HG02588 (cell line): ENCODE measurements at regions not wholly inside any gene's neighbourhood (a gene's known extent, or its start where the extent isn't known, plus 50 kb on each side); places are given as distances from the start of the nearest gene placed in this dataset.

Experiments
- ATAC-seq: cut with Tn5 transposase; IDR thresholded peaks from one replicate; pipeline ENCODE4 v1.9.1; 2021; ENCODE audit warnings: mild to moderate bottlenecking, moderate library complexity; ENCODE audit not compliant: unreplicated experiment

DNA sequence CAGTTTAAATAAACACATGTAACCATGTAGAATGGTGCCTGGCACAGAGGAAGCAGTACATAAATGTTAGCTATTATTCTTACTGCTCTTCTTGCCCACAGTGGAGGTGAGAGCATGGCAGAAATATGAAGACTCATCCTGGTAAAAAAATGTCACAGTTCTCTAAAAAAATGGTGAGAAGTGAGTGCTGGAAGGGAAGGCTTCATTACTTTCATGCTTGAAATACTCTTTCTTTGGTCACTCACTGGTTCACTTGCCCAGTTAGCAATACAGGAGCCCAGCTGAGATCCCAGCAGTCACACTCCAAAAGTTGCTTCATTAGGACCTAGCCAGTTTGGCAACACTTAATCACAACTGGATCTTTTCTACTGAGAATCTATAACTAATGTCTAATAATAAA lies 1017.2 kb downstream of the TUSC7 start:
- ATAC-seq, result no peak

GRCh38 chr3:117728226-117728625 lies 1018.6 kb downstream of the TUSC7 start:
- ATAC-seq, result no peak

GRCh38 chr3:117734496-117734895 lies 1024.9 kb downstream of the TUSC7 start:
- ATAC-seq, result no peak

DNA sequence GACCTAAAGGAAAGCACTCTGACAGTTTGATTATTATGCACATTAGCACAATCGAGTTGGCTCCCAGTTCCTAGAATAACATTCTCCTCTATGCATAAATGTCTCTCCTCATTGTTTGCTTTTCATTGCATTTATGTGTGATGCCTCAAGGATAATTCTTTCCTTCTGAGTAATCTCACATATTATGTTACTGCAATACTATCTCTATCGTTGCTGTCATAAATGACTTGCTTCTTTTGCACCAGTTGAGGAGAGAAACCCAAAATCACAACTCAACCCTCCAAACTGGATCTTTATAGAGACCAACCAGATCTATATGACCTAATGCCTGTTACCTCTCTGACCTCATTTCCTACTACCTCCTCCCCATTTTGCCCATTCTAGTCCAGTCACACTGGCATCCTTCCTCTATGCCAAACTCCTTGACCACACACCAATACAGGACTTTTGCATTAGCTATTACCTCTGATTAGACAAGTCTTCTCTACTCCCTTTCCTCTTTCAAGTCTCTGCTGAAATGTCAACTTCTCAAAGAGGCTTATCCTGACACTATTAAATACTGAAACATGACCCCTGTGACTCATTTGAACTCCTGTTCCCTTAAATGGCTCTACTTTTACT lies 1026.0 kb downstream of the TUSC7 start:
- no peak for ATAC-seq

DNA sequence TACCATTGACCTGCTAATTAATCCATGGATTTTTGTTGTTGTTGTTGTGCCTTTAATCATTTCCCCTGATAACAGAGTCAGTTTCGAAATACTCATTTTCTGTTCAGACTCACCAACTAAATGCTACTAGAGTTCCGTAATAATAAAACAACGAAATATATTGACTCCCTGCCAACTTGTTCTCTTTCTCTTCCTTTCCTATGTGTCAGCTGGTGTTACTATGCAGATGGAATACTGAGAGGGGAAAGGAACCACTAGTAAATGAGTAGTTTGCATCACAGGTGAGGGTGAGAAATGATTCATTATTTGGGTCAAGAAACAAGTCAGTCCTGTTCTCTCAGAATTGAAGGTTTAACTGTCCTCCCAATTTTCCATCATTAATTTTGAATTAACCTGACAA lies 1027.3 kb downstream of the TUSC7 start:
- ATAC-seq, result no peak

DNA sequence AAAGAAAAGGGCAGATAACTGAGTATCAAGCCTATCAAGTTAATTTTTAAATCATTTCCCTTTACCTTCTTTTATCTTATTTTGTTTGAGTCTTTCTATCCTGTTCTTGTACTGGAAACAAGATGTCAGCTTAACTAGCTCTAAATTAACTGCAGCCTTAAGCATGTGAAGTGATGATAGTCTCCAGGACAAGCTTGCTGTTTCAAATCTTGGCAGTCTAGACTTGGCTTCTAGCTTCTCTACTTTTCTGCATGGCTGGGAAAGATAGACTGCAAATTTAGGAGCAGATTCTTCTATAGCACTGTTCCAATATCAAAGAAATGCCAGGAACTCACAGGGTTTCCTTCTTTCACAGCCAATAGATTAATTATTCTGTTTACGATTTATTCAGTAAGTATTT lies 1034.4 kb downstream of the TUSC7 start:
- no peak for ATAC-seq

- ATAC-seq, result no peak
Observed at GRCh38 chr3:117744935-117745334, 1035.4 kb downstream of the TUSC7 start.

DNA sequence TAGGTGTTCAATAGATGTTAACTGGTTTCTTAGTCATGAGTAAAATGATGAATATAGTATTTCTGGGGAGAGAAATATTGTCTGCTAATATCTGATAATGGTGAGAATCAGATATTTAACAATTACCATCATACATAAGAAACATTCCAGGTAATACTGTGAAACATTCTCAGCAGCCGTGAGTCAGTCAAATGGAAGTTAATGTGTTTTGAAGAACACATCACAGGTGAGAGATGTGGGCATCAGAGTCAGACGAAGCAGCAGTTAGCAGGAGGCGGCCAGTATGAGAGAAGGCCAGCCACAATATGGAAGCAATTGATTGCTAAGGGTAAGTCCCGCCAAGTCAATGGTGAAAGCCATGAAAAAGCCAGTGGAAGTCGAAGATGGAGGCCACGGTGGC lies 1035.9 kb downstream of the TUSC7 start:
- ATAC-seq, result no peak

- no peak for ATAC-seq
Observed at GRCh38 chr3:117746066-117746465, 1036.5 kb downstream of the TUSC7 start.

- ATAC-seq, result no peak
Observed at GRCh38 chr3:117748131-117748530, 1038.6 kb downstream of the TUSC7 start.

GRCh38 chr3:117750674-117751269 lies 1041.2 kb downstream of the TUSC7 start:
- no peak for ATAC-seq

DNA sequence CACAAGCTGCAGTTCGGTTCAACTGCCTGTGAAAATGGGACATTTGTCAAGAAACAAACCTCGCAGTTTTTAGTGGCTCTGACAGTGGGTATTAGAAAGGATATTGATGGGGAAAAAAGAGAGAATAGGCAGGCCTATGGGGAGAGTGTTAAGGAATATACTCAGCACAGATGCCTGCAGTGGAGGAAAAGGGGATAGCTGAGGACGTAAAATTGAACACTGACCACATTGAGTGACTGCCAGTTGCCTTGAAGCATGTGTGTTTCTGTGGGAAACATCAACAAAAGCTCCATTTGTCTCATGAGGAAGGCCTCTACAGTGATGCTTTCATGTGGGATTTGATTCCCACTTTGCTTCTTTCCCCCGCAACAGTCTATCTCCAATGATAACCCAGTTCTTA lies 1042.1 kb downstream of the TUSC7 start:
- no peak for ATAC-seq

DNA sequence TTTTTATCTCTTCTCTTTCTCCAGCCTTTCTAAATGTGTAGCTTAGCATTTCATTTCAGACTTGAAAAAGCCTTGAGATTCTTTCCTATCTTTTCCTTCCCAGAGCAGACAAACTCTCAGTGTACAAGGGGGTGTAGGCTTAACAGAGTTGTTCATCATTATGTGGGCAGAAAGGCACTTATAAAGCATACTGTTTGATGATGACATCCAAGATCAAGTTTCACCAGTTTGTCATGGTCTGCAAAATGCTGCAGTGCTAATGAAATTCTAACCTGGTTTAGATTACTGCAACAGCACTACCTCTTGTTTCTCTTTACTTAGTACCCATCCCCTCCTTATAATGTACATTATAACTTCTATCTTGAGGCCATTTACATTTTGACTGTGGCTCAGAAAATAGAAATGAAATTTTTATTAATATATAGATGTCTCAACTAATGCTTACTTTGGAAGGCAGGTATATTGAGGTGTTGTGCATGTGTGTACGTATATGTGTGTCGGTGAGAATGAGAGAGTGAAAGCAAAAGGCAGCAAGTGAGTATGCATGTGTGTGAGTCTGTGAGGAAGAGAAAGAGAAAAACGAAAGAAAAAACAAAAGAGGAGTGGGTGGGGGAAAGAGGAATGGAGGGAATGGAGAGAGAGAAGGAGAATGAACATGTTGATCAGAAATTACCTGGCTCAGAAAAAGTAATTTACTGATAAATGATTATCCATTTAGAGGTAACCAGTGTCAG lies 1043.6 kb downstream of the TUSC7 start:
- ATAC-seq, result no peak

GRCh38 chr3:117754058-117754457 lies 1044.5 kb downstream of the TUSC7 start:
- ATAC-seq, result no peak

- ATAC-seq, result no peak
Observed at GRCh38 chr3:117754841-117755240, 1045.3 kb downstream of the TUSC7 start.

- no peak for ATAC-seq
Observed at GRCh38 chr3:117756563-117756962, 1047.0 kb downstream of the TUSC7 start.

DNA sequence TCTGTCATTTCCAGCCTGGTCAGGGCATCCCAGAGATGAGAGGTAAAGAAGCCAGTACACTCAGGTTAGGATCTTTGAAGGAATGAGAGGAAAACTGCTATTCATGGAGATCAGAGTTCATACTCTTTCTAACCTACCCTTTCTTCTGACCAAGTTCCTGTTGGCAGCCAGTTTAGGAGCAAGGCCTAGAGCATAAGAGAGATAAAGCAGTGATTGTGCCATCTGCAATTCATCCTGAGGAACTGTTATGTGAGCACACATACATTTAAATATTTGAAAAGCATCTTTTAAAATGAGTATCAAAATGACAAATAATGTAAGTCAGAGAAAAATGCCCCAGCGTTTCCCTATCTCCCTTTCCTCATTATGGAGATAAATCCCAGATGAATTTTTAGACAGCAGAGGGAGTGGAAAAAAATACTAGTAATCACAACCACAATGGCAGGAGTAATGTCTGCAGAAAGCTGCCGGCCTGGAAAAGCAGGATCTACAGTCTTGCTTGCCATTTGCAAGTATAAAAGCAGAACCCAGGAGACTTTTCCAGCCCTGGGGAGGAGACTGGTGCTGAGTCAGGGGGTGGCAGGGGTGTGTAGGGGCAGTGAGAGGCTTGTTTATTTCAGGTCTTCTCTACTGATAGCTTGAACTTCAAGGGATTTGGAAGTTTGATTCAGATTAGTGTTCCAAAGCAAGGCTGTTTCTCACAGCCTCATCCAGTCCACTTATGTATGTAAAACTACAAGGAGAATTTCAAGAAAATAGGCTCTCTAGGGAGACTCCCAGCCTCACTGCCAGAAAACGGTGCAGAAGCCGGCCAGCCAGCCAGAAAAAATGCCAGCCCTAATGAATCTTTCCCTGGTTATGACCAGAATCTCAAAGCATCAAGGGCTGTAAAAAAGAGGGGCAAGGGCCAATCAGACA lies 1052.4 kb downstream of the TUSC7 start:
- no peak for ATAC-seq

DNA sequence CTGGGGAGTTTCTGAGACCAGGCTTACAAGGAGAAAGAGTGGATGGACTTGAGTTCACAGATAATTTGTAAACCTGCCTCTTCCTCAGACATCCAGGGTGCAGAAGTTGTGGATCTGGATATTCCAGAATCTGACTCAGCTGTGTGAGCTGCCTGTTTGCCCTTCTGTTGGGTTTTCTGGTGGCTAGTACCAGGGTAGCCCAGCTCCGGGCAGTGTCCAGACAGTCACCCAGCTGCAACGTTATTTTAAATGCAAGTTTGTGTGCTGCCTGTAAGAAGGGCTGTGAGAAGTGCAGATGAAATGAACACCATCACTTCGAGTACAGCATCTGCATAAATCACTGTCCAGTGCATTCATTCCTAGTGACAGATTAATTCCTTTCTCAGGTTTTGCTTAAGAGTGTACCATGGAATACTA lies 1053.0 kb downstream of the TUSC7 start:
- no peak for ATAC-seq

DNA sequence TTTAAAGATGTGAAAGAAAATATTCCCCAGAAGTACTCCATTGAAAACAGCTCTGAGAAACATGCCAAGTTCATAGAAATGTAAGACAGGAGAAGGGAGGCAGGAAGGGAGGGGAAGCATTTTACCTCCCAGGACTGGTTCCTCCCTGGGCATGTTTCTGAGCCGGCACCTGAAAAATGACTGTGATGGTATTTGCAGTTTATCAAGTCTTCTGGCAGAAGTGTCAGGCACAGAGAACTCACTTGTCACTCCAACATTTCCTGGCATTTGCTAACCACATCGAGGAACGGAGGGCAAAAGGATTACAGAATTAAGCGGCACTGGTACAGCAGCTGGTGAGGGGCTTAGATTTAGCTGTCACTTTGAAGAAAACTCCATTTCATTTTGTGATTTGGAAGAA lies 1054.0 kb downstream of the TUSC7 start:
- no peak for ATAC-seq

GRCh38 chr3:117768581-117768980 lies 1059.0 kb downstream of the TUSC7 start:
- ATAC-seq, result no peak

DNA sequence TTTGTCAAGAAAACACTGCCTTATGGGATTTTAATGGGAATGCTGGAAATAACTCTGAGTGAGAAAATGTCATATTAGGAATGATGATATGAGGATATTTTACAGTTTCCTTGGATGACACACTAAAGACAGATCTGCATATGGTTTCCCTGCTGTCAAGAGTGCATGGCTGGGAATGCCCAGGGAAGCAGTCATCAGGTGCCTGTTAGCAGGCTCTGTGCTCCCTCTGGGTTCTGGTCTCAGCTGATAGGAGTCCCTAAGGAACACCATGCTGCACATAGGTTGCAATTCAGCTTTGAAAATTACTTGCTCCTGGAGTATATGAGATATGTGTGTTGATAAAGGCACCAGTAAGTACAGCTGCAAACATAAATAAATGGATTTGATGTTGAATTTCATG lies 1064.6 kb downstream of the TUSC7 start:
- ATAC-seq, result no peak
